Neural progenitor cell (in vitro differentiated cells): ENCODE measurements at regions not wholly inside any gene's neighbourhood (a gene's known extent, or its start where the extent isn't known, plus 50 kb on each side); places are given as distances from the start of the nearest gene placed in this dataset.
"Not testable (repeated sequence)": the region's sequence is repeated elsewhere in the genome, so short reads cannot be mapped to it uniquely, and the experiment has no call there.

Experiments used
- DNase-seq: peaks from one replicate; pipeline ENCODE4 v3.0.0-alpha.2; 2016; ENCODE audit warnings: low spot score
- H2AFZ ChIP-seq: fragments of 200-600 bp; sonication (generic); replicated peaks from 2 replicates; pipeline ENCODE4 v1.6.1; 2016; ENCODE audit warnings: antibody characterized with exemption
- H3F3A ChIP-seq: fragments of 200-600 bp; sonication (generic); 2 replicates; pipeline ENCODE4 v1.6.1; 2016; ENCODE audit warnings: antibody characterized with exemption, low read depth
- H3K27ac ChIP-seq: fragments of 200-600 bp; sonication (generic); 2 replicates; pipeline ENCODE4 v1.5.1; 2016; ENCODE audit warnings: mild to moderate bottlenecking
- H3K27me3 ChIP-seq: fragments of 200-600 bp; sonication (generic); 2 replicates; pipeline ENCODE4 v1.6.1; 2016; ENCODE audit warnings: mild to moderate bottlenecking, moderate library complexity
- H3K36me3 ChIP-seq: fragments of 200-600 bp; sonication (generic); 2 replicates; pipeline ENCODE4 v1.5.1; 2016
- H3K4me1 ChIP-seq: fragments of 200-600 bp; sonication (generic); 2 replicates; pipeline ENCODE4 v1.6.1; 2016; ENCODE audit warnings: mixed run types
- H3K4me2 ChIP-seq: fragments of 200-600 bp; sonication (generic); 2 replicates; pipeline ENCODE4 v1.6.1; 2016
- H3K4me3 ChIP-seq: fragments of 200-600 bp; sonication (generic); 2 replicates; pipeline ENCODE4 v1.5.1; 2016
- H3K79me2 ChIP-seq: fragments of 200-600 bp; sonication (generic); 2 replicates; pipeline ENCODE4 v1.6.1; 2016; ENCODE audit warnings: low read depth
- H3K9ac ChIP-seq: fragments of 200-600 bp; sonication (generic); 2 replicates; pipeline ENCODE4 v1.6.1; 2016
- H3K9me3 ChIP-seq: fragments of 200-600 bp; sonication (generic); 2 replicates; pipeline ENCODE4 v1.5.1; 2016; ENCODE audit warnings: low read depth
- H4K20me1 ChIP-seq: fragments of 200-600 bp; sonication (generic); 2 replicates; pipeline ENCODE4 v1.6.1; 2016; ENCODE audit warnings: low read depth
- H3K27ac Mint-ChIP-seq: 3 replicates; pipeline ENCODE4 v1.8.0; 2021; ENCODE audit warnings: mixed read lengths
- H3K27me3 Mint-ChIP-seq: 2 replicates; pipeline ENCODE4 v1.8.0; 2022; ENCODE audit warnings: low read depth, mild to moderate bottlenecking, inconsistent platforms, moderate library complexity, mixed read lengths; ENCODE audit not compliant: insufficient read depth
- H3K36me3 Mint-ChIP-seq: 3 replicates; pipeline ENCODE4 v1.8.0; 2021; ENCODE audit warnings: mixed read lengths
- H3K4me1 Mint-ChIP-seq: 3 replicates; pipeline ENCODE4 v1.8.0; 2021; ENCODE audit warnings: mixed read lengths
- H3K4me3 Mint-ChIP-seq: 3 replicates; pipeline ENCODE4 v1.8.0; 2021; ENCODE audit warnings: mild to moderate bottlenecking, moderate library complexity, mixed read lengths
- H3K9me3 Mint-ChIP-seq: 3 replicates; pipeline ENCODE4 v1.8.0; 2020; ENCODE audit warnings: mixed read lengths
- EZH2 ChIP-seq: fragments of 200-600 bp; sonication (generic); IDR thresholded peaks from 2 replicates; pipeline ENCODE4 v1.6.1; 2017; ENCODE audit warnings: antibody characterized with exemption, mild to moderate bottlenecking, moderate library complexity
- EZH2phosphoT487 ChIP-seq: fragments of 200-600 bp; sonication (generic); IDR thresholded peaks from 2 replicates; pipeline ENCODE4 v1.6.1; 2017; ENCODE audit warnings: antibody characterized with exemption
- TF ChIP-seq, protein P1 (sequence below): fragments of 200-600 bp; sonication (generic); IDR thresholded peaks from 2 replicates; pipeline ENCODE4 v1.5.1; 2017; ENCODE audit warnings: antibody characterized with exemption, mild to moderate bottlenecking

DNA sequence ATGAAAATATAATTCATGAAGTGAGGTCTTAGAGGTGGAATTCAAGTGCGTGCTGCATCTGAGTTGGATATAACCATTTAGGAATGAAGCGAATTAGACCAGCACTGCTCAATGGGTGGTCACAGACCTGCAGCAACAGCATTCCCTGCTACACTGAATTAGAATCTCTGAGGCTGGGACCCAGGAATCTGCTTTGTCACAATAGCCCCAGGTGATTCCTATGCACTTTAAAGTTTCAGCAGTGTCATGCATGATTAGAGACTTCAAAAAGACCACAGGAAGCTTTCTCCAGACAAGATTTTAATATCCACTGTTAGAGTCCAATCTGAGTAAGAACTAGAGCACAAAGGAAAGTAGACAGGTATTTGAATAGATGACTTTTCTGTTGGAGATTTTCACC, 352.8 kb upstream of the VSTM2A start:
- no peaks in the 10 kb centered on the region for H3K79me2 ChIP-seq
- H3K9me3 Mint-ChIP-seq: no peaks in the 10 kb centered on the region
- H2AFZ ChIP-seq: no peak overlapping the region
- H3K36me3 Mint-ChIP-seq: no peaks in the 10 kb centered on the region
- no peaks in the 10 kb centered on the region for H3K9me3 ChIP-seq
- DNase-seq: no peak
- no peak overlapping the region for H3K27ac ChIP-seq
- H4K20me1 ChIP-seq: no peaks in the 10 kb centered on the region
- H3K4me3 Mint-ChIP-seq: no peak overlapping the region
- H3K27me3 Mint-ChIP-seq: peaks cover 5% of the 10 kb centered on the region
- peaks cover 12% of the 10 kb centered on the region for H3K4me1 ChIP-seq
- no peaks in the 10 kb centered on the region for H3F3A ChIP-seq
- no peak overlapping the region for H3K9ac ChIP-seq
- H3K4me1 Mint-ChIP-seq: peaks cover 6% of the 10 kb centered on the region
- no peak overlapping the region for H3K4me2 ChIP-seq
- no peak overlapping the region for H3K4me3 ChIP-seq
- TF ChIP-seq, protein P1, sequence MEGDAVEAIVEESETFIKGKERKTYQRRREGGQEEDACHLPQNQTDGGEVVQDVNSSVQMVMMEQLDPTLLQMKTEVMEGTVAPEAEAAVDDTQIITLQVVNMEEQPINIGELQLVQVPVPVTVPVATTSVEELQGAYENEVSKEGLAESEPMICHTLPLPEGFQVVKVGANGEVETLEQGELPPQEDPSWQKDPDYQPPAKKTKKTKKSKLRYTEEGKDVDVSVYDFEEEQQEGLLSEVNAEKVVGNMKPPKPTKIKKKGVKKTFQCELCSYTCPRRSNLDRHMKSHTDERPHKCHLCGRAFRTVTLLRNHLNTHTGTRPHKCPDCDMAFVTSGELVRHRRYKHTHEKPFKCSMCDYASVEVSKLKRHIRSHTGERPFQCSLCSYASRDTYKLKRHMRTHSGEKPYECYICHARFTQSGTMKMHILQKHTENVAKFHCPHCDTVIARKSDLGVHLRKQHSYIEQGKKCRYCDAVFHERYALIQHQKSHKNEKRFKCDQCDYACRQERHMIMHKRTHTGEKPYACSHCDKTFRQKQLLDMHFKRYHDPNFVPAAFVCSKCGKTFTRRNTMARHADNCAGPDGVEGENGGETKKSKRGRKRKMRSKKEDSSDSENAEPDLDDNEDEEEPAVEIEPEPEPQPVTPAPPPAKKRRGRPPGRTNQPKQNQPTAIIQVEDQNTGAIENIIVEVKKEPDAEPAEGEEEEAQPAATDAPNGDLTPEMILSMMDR: no peak
- TF ChIP-seq EZH2phosphoT487: no peak
- no peak for TF ChIP-seq EZH2
- no peaks in the 10 kb centered on the region for H3K27me3 ChIP-seq
- H3K27ac Mint-ChIP-seq: no peak overlapping the region
- H3K36me3 ChIP-seq: no peaks in the 10 kb centered on the region

DNA sequence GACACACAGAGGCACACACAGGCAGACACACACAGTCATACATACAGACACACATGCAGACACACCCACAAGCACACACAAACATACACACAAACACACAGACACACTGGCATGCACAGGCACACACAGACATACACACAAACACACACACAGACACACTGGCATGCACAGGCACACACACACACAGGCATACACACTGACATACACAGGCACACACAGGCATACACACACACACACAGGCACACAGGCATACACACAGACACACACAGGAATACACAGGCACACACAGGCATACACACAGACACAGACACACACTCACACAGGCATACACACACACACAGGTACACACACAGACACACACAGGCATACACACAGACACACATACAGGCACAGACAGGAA, 340.7 kb upstream of the VSTM2A start:
- no peaks in the 10 kb centered on the region for H3F3A ChIP-seq
- H3K4me1 ChIP-seq: no peaks in the 10 kb centered on the region
- no peaks in the 10 kb centered on the region for H3K27me3 ChIP-seq
- DNase-seq: no peak
- H3K9me3 ChIP-seq: no peaks in the 10 kb centered on the region
- H3K4me1 Mint-ChIP-seq: no peaks in the 10 kb centered on the region
- TF ChIP-seq, protein P1: no peak
- no peaks in the 10 kb centered on the region for H3K36me3 Mint-ChIP-seq
- no peaks in the 10 kb centered on the region for H4K20me1 ChIP-seq
- H3K4me3 Mint-ChIP-seq: no peak overlapping the region
- H3K9ac ChIP-seq: no peak overlapping the region
- no peak overlapping the region for H3K27ac ChIP-seq
- H3K4me3 ChIP-seq: no peak overlapping the region
- no peaks in the 10 kb centered on the region for H3K79me2 ChIP-seq
- H3K9me3 Mint-ChIP-seq: peaks cover 3% of the 10 kb centered on the region
- no peaks in the 10 kb centered on the region for H3K36me3 ChIP-seq
- H3K27ac Mint-ChIP-seq: no peak overlapping the region
- H3K4me2 ChIP-seq: no peak overlapping the region
- no peaks in the 10 kb centered on the region for H3K27me3 Mint-ChIP-seq
- H2AFZ ChIP-seq: no peak overlapping the region

DNA sequence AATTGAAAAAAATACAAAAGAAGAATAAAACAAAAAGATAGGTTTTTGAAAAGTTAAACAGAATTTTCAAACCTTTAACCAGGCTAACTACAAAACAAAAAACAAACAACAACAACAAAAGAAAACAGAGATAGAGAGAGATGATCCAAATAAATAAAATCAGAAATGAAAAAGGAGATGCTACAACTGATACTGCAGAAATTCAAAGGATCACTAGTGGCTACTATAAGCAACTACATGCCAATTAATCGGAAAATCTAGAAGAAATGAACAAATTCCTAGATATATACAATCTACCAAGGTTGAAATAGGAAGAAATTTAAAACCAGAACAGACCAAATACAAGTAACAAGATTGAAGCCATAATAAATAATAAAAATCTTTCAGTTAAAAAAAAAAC, 326.8 kb upstream of the VSTM2A start:
- Histone ChIP-seq H3K27me3 (no peaks in the 10 kb centered on the region), H3K27ac (no peak overlapping the region), H3F3A (no peaks in the 10 kb centered on the region), H3K79me2 (no peaks in the 10 kb centered on the region), H3K9ac (no peak overlapping the region), H2AFZ (no peak overlapping the region), H3K4me3 (no peak overlapping the region), H3K36me3 (no peaks in the 10 kb centered on the region), H3K4me1 (no peaks in the 10 kb centered on the region), H4K20me1 (no peaks in the 10 kb centered on the region), H3K4me2 (no peak overlapping the region), H3K9me3 (peaks cover 13% of the 10 kb centered on the region)
- no peak for DNase-seq
- H3K4me3 Mint-ChIP-seq: no peak overlapping the region
- TF ChIP-seq, protein P1: no peak
- TF ChIP-seq EZH2: no peak
- TF ChIP-seq EZH2phosphoT487: no peak
- H3K4me1 Mint-ChIP-seq: peaks cover 4% of the 10 kb centered on the region
- H3K9me3 Mint-ChIP-seq: peaks cover 39% of the 10 kb centered on the region
- H3K27ac Mint-ChIP-seq: no peak overlapping the region
- no peaks in the 10 kb centered on the region for H3K36me3 Mint-ChIP-seq
- H3K27me3 Mint-ChIP-seq: peaks cover 2% of the 10 kb centered on the region

DNA sequence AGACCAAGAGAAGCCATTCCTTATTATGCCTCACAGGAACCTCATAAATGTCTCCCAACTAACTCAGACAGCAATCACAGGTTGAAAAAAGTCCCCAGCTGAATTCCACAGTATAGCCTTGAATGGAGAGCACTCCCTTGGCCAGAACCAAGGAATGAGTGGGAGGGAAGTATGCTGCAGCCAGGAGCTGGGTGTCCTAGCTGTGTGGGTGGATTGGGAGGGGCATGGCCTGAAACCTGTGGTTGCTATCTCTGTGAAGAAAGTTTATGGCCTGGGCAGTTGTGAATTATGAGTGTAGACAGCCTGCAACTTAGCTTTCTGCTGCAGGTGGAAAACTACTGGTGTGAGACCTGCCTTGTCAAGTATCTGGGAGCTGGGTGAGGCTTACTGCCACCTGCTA, 316.1 kb upstream of the VSTM2A start:
- not testable (repeated sequence) for H3F3A ChIP-seq, H4K20me1 ChIP-seq, H3K4me2 ChIP-seq, H3K27me3 ChIP-seq, DNase-seq, H3K9me3 ChIP-seq, H3K4me1 ChIP-seq, H3K9me3 Mint-ChIP-seq, H3K4me3 Mint-ChIP-seq, H3K79me2 ChIP-seq, H3K4me1 Mint-ChIP-seq, H3K27ac Mint-ChIP-seq, H3K36me3 ChIP-seq, H3K4me3 ChIP-seq, H3K36me3 Mint-ChIP-seq, H3K27me3 Mint-ChIP-seq, H2AFZ ChIP-seq, H3K27ac ChIP-seq, H3K9ac ChIP-seq
